CD4-positive, alpha-beta T cell (primary cell): ENCODE measurements at regions not wholly inside any gene's neighbourhood (a gene's known extent, or its start where the extent isn't known, plus 50 kb on each side); places are given as distances from the start of the nearest gene placed in this dataset.

ENCODE experiments used
- ATAC-seq: fragments of 200-7000 bp; cut with Tn5 transposase; one replicate; pipeline ENCODE4 v1.10.0; 2022; ENCODE audit warnings: mild to moderate bottlenecking; ENCODE audit not compliant: poor library complexity
- CTCF ChIA-PET: fragments of 350-600 bp; sonication (Branson Sonifier 250); formaldehyde crosslinking; loops from one replicate; lab custom pipeline; 2021; ENCODE audit warnings: antibody characterized with exemption, inconsistent platforms; lab: Charles Lee
- POLR2A ChIA-PET: fragments of 350-600 bp; sonication (Branson Sonifier 250); formaldehyde crosslinking; loops from one replicate; lab custom pipeline; 2021; ENCODE audit warnings: antibody characterized with exemption, inconsistent platforms; lab: Charles Lee
- DNase-seq, 14 experiments: peaks; one replicate each; pipeline ENCODE4 v3.0.0-alpha.2; 2013 to 2020; ENCODE audit warnings: mixed read lengths in 2 of 14
- H3K27ac ChIP-seq, 2 donors: one replicate each; pipeline versions ENCODE4 v1.5.1 to v1.7.0; 2013; ENCODE audit warnings: low read length in 2 of 2, low read depth in 1 of 2, mild to moderate bottlenecking in 1 of 2
- H3K27me3 ChIP-seq, 2 experiments: 1 replicate in 1 of 2; 2 replicates in 1 of 2; pipeline versions ENCODE4 v1.6.1 to v1.7.0; 2013; ENCODE audit warnings: low read length in 2 of 2, control low read depth in 1 of 2, mild to moderate bottlenecking in 1 of 2, moderate library complexity in 1 of 2; ENCODE audit not compliant: insufficient read depth in 2 of 2, control insufficient read depth in 1 of 2
- H3K36me3 ChIP-seq: one replicate; pipeline ENCODE4 v1.6.1; 2013; ENCODE audit warnings: low read length, control low read depth; ENCODE audit not compliant: insufficient read depth
- H3K4me1 ChIP-seq: one replicate; pipeline ENCODE4 v1.6.1; 2013; ENCODE audit warnings: low read length, control low read depth; ENCODE audit not compliant: insufficient read depth
- H3K4me3 ChIP-seq: one replicate; pipeline ENCODE4 v1.5.1; 2013; ENCODE audit warnings: mild to moderate bottlenecking, low read length, moderate library complexity
- H3K9me3 ChIP-seq, 2 experiments: 1 replicate in 1 of 2; 2 replicates in 1 of 2; pipeline versions ENCODE4 v1.6.1 to v1.7.0; 2013; ENCODE audit warnings: low read length in 2 of 2, mild to moderate bottlenecking in 2 of 2, control low read depth in 1 of 2, moderate library complexity in 1 of 2; ENCODE audit not compliant: control insufficient read depth in 1 of 2, insufficient read depth in 1 of 2
- H3K27ac Mint-ChIP-seq: one replicate; pipeline ENCODE4 v1.8.0; 2020; ENCODE audit warnings: mixed read lengths
- H3K27me3 Mint-ChIP-seq: one replicate; pipeline ENCODE4 v1.8.0; 2021; ENCODE audit warnings: mixed read lengths
- H3K36me3 Mint-ChIP-seq: one replicate; pipeline ENCODE4 v1.8.0; 2021; ENCODE audit warnings: low read depth, mixed read lengths
- H3K4me1 Mint-ChIP-seq: one replicate; pipeline ENCODE4 v1.8.0; 2021; ENCODE audit warnings: low read depth, mixed read lengths
- H3K4me3 Mint-ChIP-seq: one replicate; pipeline ENCODE4 v1.8.0; 2020; ENCODE audit warnings: mild to moderate bottlenecking, mixed read lengths
- H3K9me3 Mint-ChIP-seq: one replicate; pipeline ENCODE4 v1.8.0; 2020; ENCODE audit warnings: mixed read lengths
- CTCF ChIP-seq: fragments of 200-600 bp; IDR thresholded peaks from one replicate; pipeline ENCODE4 v1.8.0; 2022; ENCODE audit warnings: antibody characterized with exemption, mild to moderate bottlenecking
- intact Hi-C, 2 experiments: fragments of 100-400 bp; cut with DNase I in 1 of 2; cut with micrococcal nuclease in 1 of 2; formaldehyde crosslinking; loops; one replicate each; pipeline versions ENCODE4 v1.15.1 to v1.9.0; 2023 to 2025; cut with DNase I, micrococcal nuclease

- Histone ChIP-seq H3K36me3 (no peaks in the 10 kb centered on the region), H3K27me3 (no peaks in the 10 kb centered on the region), H3K9me3 (peaks cover 0 to under 1% of the 10 kb centered on the region in 2 experiments), H3K27ac (no peak overlapping the region), H3K4me1 (no peaks in the 10 kb centered on the region), H3K4me3 (no peak overlapping the region)
- no peak for DNase-seq
- TF ChIP-seq CTCF = no peak
- ChIA-PET CTCF (no interaction called here), POLR2A (no interaction called here)
- Mint-ChIP-seq H3K4me3 (no peak overlapping the region), H3K9me3 (peaks cover 4% of the 10 kb centered on the region), H3K4me1 (no peaks in the 10 kb centered on the region), H3K27ac (no peak overlapping the region), H3K36me3 (no peaks in the 10 kb centered on the region), H3K27me3 (no peaks in the 10 kb centered on the region)
- intact Hi-C loops = no loop called here
- no peak for ATAC-seq
Observed at GRCh38 chr5:5055712-5056111, 84.4 kb upstream of the ADAMTS16 start.

GRCh38 chr5:5061836-5062235, 78.3 kb upstream of the ADAMTS16 start:
- ChIA-PET CTCF (no interaction called here), POLR2A (no interaction called here)
- no peaks in the 10 kb centered on the region for H3K4me1 ChIP-seq
- DNase-seq (no peak), ATAC-seq (no peak)
- H3K27me3 Mint-ChIP-seq = no peaks in the 10 kb centered on the region
- no peak overlapping the region for H3K27ac Mint-ChIP-seq
- peaks cover 8% of the 10 kb centered on the region for H3K9me3 Mint-ChIP-seq
- no peaks in the 10 kb centered on the region for H3K4me1 Mint-ChIP-seq
- H3K4me3 ChIP-seq = no peak overlapping the region
- no peaks in the 10 kb centered on the region for H3K36me3 ChIP-seq
- intact Hi-C loops = no loop called here
- H3K27me3 ChIP-seq = no peaks in the 10 kb centered on the region
- H3K9me3 ChIP-seq = peaks cover 0 to 5% of the 10 kb centered on the region in 2 experiments
- no peak overlapping the region for H3K27ac ChIP-seq
- H3K4me3 Mint-ChIP-seq = no peak overlapping the region
- TF ChIP-seq CTCF = no peak
- no peaks in the 10 kb centered on the region for H3K36me3 Mint-ChIP-seq

- no peak for DNase-seq
- intact Hi-C loops = no loop called here
- Histone ChIP-seq H3K9me3 (peaks cover 0 to 5% of the 10 kb centered on the region in 2 experiments), H3K27me3 (no peaks in the 10 kb centered on the region), H3K4me3 (no peak overlapping the region), H3K4me1 (no peaks in the 10 kb centered on the region), H3K27ac (no peak overlapping the region), H3K36me3 (no peaks in the 10 kb centered on the region)
- Mint-ChIP-seq H3K4me3 (no peak overlapping the region), H3K4me1 (no peaks in the 10 kb centered on the region), H3K27me3 (no peaks in the 10 kb centered on the region), H3K36me3 (no peaks in the 10 kb centered on the region), H3K9me3 (peaks cover 8% of the 10 kb centered on the region), H3K27ac (no peak overlapping the region)
- ChIA-PET CTCF (no interaction called here), POLR2A (no interaction called here)
- no peak for ATAC-seq
- TF ChIP-seq CTCF = no peak
Observed at GRCh38 chr5:5062525-5063302, 77.4 kb upstream of the ADAMTS16 start.
